ENCODE measurements at regions not wholly inside any gene's neighbourhood (a gene's known extent, or its start where the extent isn't known, plus 50 kb on each side); places are given as distances from the start of the nearest gene placed in this dataset.

DNA sequence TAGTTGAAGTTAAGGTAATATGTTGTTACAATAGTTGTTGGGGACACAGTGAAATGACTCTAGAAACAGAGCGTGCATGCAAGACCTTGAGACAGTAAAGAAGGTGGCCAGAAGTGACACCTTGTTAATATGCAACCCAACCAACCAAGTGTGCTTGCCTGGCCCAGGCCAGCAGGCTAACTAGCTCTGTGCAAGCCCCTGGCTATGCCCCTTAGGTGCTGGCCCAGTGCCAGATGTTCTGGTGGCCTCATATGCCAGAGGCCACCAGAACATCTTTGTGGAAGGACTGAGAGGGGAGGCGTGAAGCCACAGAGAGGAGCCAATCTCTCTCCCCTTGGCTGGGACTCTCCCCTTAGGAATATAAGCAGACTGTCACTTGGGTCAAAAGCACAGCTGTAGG lies 111.2 kb upstream of the JUN start:
- no peak for DNase-seq
- H3K27ac ChIP-seq, result no peak overlapping the region

GRCh38 chr1:58895559-58896145 lies 111.8 kb upstream of the JUN start:
- Histone ChIP-seq H3K4me3 (ENCODE audit: low read depth, low read length) (no peak overlapping the region), H3K27ac (no peak overlapping the region), H3K36me3 (no peaks in the 10 kb centered on the region), H3K9me3 (ENCODE audit: severe bottlenecking) (no peaks in the 10 kb centered on the region), H3K27me3 (ENCODE audit: insufficient read depth, low read depth, severe bottlenecking) (no peaks in the 10 kb centered on the region)
- TF ChIP-seq, protein P1, sequence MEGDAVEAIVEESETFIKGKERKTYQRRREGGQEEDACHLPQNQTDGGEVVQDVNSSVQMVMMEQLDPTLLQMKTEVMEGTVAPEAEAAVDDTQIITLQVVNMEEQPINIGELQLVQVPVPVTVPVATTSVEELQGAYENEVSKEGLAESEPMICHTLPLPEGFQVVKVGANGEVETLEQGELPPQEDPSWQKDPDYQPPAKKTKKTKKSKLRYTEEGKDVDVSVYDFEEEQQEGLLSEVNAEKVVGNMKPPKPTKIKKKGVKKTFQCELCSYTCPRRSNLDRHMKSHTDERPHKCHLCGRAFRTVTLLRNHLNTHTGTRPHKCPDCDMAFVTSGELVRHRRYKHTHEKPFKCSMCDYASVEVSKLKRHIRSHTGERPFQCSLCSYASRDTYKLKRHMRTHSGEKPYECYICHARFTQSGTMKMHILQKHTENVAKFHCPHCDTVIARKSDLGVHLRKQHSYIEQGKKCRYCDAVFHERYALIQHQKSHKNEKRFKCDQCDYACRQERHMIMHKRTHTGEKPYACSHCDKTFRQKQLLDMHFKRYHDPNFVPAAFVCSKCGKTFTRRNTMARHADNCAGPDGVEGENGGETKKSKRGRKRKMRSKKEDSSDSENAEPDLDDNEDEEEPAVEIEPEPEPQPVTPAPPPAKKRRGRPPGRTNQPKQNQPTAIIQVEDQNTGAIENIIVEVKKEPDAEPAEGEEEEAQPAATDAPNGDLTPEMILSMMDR (IDR thresholded peaks at IDR 0.05; ENCODE audit: low read depth, low read length), result no peak
- DNase-seq, result no peak

More for the DNA sequence above, 111.2 kb upstream of the JUN start:
- TF ChIP-seq, protein P1 (IDR thresholded peaks at IDR 0.05; ENCODE audit: low read depth, low read length), result no peak
- Histone ChIP-seq H3K27me3 (ENCODE audit: insufficient read depth, low read depth, severe bottlenecking) (no peaks in the 10 kb centered on the region), H3K9me3 (ENCODE audit: severe bottlenecking) (no peaks in the 10 kb centered on the region), H3K36me3 (no peaks in the 10 kb centered on the region), H3K4me3 (ENCODE audit: low read depth, low read length) (no peak overlapping the region)

DNA sequence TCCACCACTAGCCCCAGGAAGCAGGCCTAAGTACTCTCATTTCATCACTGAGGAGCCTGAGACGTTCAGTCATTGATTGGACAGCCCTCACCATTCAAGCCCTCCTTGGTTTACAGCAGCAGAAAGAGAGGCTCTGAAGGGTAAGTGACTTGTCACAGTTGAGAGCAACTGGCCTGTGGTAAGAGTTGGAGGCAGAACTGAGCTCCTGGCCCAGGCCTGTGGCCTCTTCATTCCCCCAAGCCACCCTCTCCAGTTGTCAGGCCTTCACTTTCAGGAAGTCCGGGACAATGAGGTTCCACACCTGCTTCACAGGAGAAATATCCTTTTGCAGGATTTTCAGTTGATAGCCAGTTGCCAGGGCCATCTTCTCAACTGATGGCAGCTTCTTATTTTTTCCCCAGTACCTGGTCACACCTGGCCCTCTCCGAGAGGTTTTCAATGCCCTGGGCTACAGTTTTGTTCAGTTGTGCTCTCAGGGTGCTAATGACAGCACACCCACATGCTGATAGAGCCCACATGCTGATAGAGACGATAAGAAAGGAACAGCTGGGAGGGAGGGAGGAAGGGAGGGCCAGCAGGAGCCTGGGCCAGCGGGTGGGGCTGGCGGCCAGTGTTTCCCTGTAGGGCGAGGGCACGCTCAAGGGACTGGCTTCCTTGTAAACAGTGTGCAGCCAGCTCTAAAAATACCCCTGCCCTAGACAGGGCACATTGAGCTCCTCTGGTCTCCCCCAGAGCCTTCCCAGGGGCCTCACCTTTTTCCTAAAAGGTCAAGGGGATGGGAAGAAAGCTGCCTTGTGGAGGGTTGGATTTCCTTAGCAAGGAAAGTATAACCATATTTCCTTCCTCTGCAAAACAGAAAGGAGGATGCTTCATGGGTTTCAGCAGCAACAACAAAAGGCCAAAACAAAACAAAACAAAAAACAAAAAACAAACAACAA lies 112.7 kb upstream of the JUN start:
- H3K27ac ChIP-seq, result no peak overlapping the region
- H3K4me3 ChIP-seq (ENCODE audit: low read depth, low read length), result no peak overlapping the region
- H3K36me3 ChIP-seq, result no peaks in the 10 kb centered on the region
- H3K27me3 ChIP-seq (ENCODE audit: insufficient read depth, low read depth, severe bottlenecking), result no peaks in the 10 kb centered on the region
- H3K9me3 ChIP-seq (ENCODE audit: severe bottlenecking), result no peaks in the 10 kb centered on the region
- DNase-seq, result peak; percentile 50
- TF ChIP-seq, protein P1 (IDR thresholded peaks at IDR 0.05; ENCODE audit: low read depth, low read length), result no peak

GRCh38 chr1:58898739-58899586 lies 115.1 kb upstream of the JUN start:
- Histone ChIP-seq H3K9me3 (ENCODE audit: severe bottlenecking) (no peaks in the 10 kb centered on the region), H3K27ac (peak overlapping the region; percentile 70), H3K4me3 (ENCODE audit: low read depth, low read length) (no peak overlapping the region), H3K27me3 (ENCODE audit: insufficient read depth, low read depth, severe bottlenecking) (no peaks in the 10 kb centered on the region), H3K36me3 (no peaks in the 10 kb centered on the region)
- TF ChIP-seq, protein P1 (IDR thresholded peaks at IDR 0.05; ENCODE audit: low read depth, low read length), result 0 out of 2 replicates have a peak, but pooled peaks have one; percentile 11
- peak; percentile 90 for DNase-seq

- no peak overlapping the region for H3K4me3 ChIP-seq (ENCODE audit: low read depth, low read length)
- no peaks in the 10 kb centered on the region for H3K36me3 ChIP-seq
- no peak for DNase-seq
- no peaks in the 10 kb centered on the region for H3K27me3 ChIP-seq (ENCODE audit: insufficient read depth, low read depth, severe bottlenecking)
- TF ChIP-seq, protein P1 (IDR thresholded peaks at IDR 0.05; ENCODE audit: low read depth, low read length), result no peak
- no peaks in the 10 kb centered on the region for H3K9me3 ChIP-seq (ENCODE audit: severe bottlenecking)
- peak overlapping the region; percentile 70 for H3K27ac ChIP-seq
These were observed 115.9 kb upstream of the JUN start for GRCh38 chr1:58899587-58900271.
